Muscle layer of duodenum (tissue), 2 donors: ENCODE measurements at regions not wholly inside any gene's neighbourhood (a gene's known extent, or its start where the extent isn't known, plus 50 kb on each side); places are given as distances from the start of the nearest gene placed in this dataset.

Experiments
- H3K27ac ChIP-seq: one replicate; pipeline ENCODE4 v1.7.0; 2013; ENCODE audit warnings: mild to moderate bottlenecking, low read length
- H3K27me3 ChIP-seq: one replicate; pipeline ENCODE4 v1.7.0; 2013; ENCODE audit warnings: low read depth, mild to moderate bottlenecking, control low read depth, low read length
- H3K36me3 ChIP-seq, 2 donors: one replicate each; pipeline ENCODE4 v1.7.0; 2013; ENCODE audit warnings: low read length in 2 of 2, control low read depth in 1 of 2, mild to moderate bottlenecking in 1 of 2; ENCODE audit not compliant: insufficient read depth in 2 of 2, control insufficient read depth in 1 of 2
- H3K4me1 ChIP-seq, 2 donors: one replicate each; pipeline ENCODE4 v1.7.0; 2013; ENCODE audit warnings: low read length in 2 of 2, mild to moderate bottlenecking in 2 of 2, control low read depth in 1 of 2, moderate library complexity in 1 of 2; ENCODE audit not compliant: insufficient read depth in 2 of 2, control insufficient read depth in 1 of 2
- H3K4me3 ChIP-seq, 2 donors: one replicate each; pipeline ENCODE4 v1.7.0; 2013; ENCODE audit warnings: low read length in 2 of 2, low read depth in 1 of 2, mild to moderate bottlenecking in 1 of 2
- H3K9me3 ChIP-seq, 2 donors: one replicate each; pipeline ENCODE4 v1.7.0; 2013; ENCODE audit warnings: low read length in 2 of 2, control low read depth in 1 of 2, mild to moderate bottlenecking in 1 of 2; ENCODE audit not compliant: control insufficient read depth in 1 of 2
- donor health status: healthy.

DNA sequence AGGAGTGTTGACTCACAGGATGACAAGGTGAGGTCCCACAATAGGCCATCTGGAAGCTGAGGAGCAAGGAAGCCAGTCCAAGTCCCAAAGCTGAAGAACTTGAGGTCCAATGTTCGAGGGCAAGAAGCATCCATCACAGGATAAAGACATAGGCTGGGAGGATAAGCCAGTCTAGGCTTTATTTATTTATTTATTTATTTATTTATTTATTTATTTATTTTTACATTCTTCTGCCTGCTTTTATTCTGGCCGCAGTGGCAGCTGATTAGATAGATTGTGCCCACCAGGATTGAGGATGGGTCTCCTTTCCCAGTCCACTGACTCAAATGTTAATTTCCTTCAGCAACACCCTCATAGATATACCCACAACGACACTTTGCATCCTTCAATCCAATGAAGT is 472.2 kb upstream of the DPPA4 start:
- H3K4me1 ChIP-seq, result no peaks in the 10 kb centered on the region
- no peaks in the 10 kb centered on the region for H3K27me3 ChIP-seq
- no peaks in the 10 kb centered on the region for H3K36me3 ChIP-seq
- H3K9me3 ChIP-seq, result no peaks in the 10 kb centered on the region
- no peak overlapping the region for H3K4me3 ChIP-seq
- no peak overlapping the region for H3K27ac ChIP-seq

DNA sequence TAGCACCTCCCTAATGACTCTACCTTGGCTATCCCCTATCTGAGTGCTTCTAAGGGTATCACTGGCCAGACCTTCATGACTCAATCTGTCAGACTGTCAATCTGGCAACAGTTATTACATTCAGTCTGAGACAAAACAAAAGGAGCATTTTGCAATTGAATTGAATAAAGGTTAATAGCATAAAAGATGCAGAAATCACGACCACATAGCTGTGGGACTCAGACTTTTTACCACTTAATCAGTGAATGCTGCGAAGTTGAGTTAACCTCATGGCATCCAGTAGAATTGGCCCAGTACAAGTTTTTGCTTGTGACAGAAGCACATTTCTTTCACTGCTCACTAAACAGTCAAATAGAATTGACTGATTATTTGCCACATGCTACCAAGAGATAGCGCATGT is 480.7 kb upstream of the DPPA4 start:
- Histone ChIP-seq H3K27ac (no peak overlapping the region), H3K27me3 (no peaks in the 10 kb centered on the region), H3K4me1 (no peaks in the 10 kb centered on the region), H3K36me3 (no peaks in the 10 kb centered on the region), H3K4me3 (no peak overlapping the region), H3K9me3 (no peaks in the 10 kb centered on the region)

GRCh38 chr3:109819734-109820133 is 482.4 kb upstream of the DPPA4 start:
- H3K27me3 ChIP-seq, result no peaks in the 10 kb centered on the region
- no peaks in the 10 kb centered on the region for H3K36me3 ChIP-seq
- no peak overlapping the region for H3K27ac ChIP-seq
- H3K4me1 ChIP-seq, result no peaks in the 10 kb centered on the region
- no peaks in the 10 kb centered on the region for H3K9me3 ChIP-seq
- H3K4me3 ChIP-seq, result no peak overlapping the region

DNA sequence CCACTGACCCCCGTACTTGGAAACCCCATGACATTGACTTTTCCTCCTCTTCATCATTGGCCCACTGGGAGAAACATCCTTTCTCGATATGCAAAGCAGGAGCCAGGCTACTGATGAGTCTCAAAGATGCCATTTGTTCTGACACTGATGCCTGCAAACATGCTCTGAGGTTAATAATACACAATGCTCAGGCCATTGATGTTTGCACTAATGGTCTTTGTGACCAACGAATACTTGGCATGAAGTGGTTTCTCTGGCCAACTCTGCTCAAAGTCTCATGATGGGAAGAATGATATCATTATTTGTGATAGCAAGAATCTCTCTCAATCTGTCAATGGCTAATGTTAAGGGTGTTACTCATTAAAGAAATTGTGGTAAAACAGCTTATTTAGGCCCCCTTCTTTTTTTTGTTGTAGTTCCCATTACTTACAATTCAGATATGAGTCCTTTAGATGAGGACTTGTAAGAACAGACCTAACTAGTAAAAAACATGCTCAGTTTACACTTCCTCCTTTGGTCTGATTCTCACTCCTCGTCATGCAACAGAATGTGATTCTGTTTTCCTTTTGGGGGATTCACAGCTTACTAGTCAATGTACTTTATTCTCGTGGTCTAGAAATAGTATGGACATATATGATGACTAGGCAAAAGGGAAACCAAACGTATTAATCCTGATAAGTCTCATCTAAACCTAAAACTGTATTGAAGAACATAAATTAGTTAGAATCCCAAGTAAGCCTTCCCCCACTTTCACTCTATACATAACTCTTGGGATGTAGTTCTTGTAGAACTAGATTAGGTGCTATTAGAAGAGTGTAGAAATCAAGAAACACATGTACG is 488.8 kb upstream of the DPPA4 start:
- no peaks in the 10 kb centered on the region for H3K36me3 ChIP-seq
- H3K4me1 ChIP-seq, result no peaks in the 10 kb centered on the region
- H3K27ac ChIP-seq, result no peak overlapping the region
- no peak overlapping the region for H3K4me3 ChIP-seq
- no peaks in the 10 kb centered on the region for H3K9me3 ChIP-seq
- no peaks in the 10 kb centered on the region for H3K27me3 ChIP-seq

- Histone ChIP-seq H3K4me1 (no peaks in the 10 kb centered on the region), H3K36me3 (no peaks in the 10 kb centered on the region), H3K27me3 (no peaks in the 10 kb centered on the region), H3K4me3 (no peak overlapping the region), H3K9me3 (no peaks in the 10 kb centered on the region), H3K27ac (no peak overlapping the region)
These were observed 494.1 kb upstream of the DPPA4 start for GRCh38 chr3:109831403-109831802.

GRCh38 chr3:109835958-109836357 is 498.6 kb upstream of the DPPA4 start:
- Histone ChIP-seq H3K27me3 (no peaks in the 10 kb centered on the region), H3K4me3 (no peak overlapping the region), H3K27ac (no peak overlapping the region), H3K36me3 (no peaks in the 10 kb centered on the region), H3K4me1 (no peaks in the 10 kb centered on the region), H3K9me3 (no peaks in the 10 kb centered on the region)

- Histone ChIP-seq H3K4me1 (no peaks in the 10 kb centered on the region), H3K9me3 (peaks cover 5 to 13% of the 10 kb centered on the region in 2 donors), H3K36me3 (no peaks in the 10 kb centered on the region), H3K27ac (no peak overlapping the region), H3K4me3 (no peak overlapping the region), H3K27me3 (no peaks in the 10 kb centered on the region)
These were observed 514.5 kb upstream of the DPPA4 start for GRCh38 chr3:109851854-109852253.

DNA sequence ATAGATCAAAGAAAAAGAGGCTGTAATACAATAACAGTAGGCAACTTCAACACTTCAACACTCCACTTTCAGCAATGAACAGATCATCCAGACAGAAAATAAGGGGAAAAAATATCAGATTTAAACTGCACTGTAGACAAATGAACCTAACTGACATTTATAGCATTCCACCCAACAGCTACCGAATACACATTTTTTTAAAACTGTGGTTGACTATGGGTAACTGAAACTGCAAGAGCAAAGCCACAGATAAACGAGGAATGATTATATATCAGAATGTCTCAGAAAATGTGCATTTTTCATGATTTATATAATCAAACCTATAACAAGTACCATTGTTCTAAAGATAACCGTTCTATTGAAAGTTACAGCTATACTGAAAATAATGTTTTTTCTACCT is 514.9 kb upstream of the DPPA4 start:
- H3K27ac ChIP-seq, result no peak overlapping the region
- no peaks in the 10 kb centered on the region for H3K4me1 ChIP-seq
- H3K9me3 ChIP-seq, result peaks cover 5 to 13% of the 10 kb centered on the region in 2 donors
- H3K27me3 ChIP-seq, result no peaks in the 10 kb centered on the region
- H3K36me3 ChIP-seq, result no peaks in the 10 kb centered on the region
- H3K4me3 ChIP-seq, result no peak overlapping the region

GRCh38 chr3:109853077-109853731 is 515.9 kb upstream of the DPPA4 start:
- Histone ChIP-seq H3K9me3 (peaks cover 5 to 13% of the 10 kb centered on the region in 2 donors), H3K27ac (no peak overlapping the region), H3K27me3 (no peaks in the 10 kb centered on the region), H3K4me1 (no peaks in the 10 kb centered on the region), H3K4me3 (no peak overlapping the region), H3K36me3 (no peaks in the 10 kb centered on the region)

DNA sequence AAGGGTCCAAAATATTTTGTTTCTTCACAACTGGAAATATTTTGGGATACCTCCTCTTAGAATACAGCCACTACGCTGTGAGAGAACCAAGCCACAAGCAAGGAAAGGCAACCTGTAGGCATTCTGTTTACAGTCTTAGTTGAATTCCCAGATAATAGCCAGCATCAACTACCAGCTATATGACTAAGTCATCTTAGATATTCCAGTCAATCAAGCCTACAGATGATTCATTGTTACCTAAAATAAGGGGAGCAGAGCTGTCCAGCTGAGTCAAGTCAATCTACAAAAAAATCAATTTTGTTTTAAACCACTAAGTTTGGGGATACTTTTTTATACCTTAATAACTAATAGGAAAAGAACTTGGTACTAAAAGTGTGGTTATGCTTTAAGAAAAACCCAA is 526.4 kb upstream of the DPPA4 start:
- H3K4me3 ChIP-seq, result no peak overlapping the region
- peaks cover 0 to 2% of the 10 kb centered on the region in 2 donors for H3K9me3 ChIP-seq
- H3K4me1 ChIP-seq, result no peaks in the 10 kb centered on the region
- H3K27ac ChIP-seq, result no peak overlapping the region
- no peaks in the 10 kb centered on the region for H3K27me3 ChIP-seq
- no peaks in the 10 kb centered on the region for H3K36me3 ChIP-seq

DNA sequence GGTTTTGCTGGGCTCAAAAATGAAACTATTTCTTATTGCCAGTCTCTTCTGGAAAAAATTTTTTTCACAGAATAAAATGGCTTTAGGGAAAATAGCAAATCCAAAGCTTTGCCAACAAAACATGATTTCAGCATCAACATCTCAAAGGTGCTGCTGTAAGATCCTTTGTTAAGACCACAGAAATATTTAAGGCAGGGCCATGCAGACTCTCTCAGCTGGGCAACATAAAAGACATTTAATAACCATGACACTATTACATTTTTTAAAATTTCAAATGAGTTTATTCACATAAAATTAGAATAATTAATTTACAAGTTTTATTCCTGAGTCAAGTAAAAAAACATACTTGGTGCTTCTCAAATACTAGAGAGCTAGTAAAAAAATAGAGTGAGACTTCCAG is 527.1 kb upstream of the DPPA4 start:
- no peaks in the 10 kb centered on the region for H3K36me3 ChIP-seq
- H3K4me3 ChIP-seq, result no peak overlapping the region
- no peaks in the 10 kb centered on the region for H3K27me3 ChIP-seq

More for the DNA sequence above, 527.1 kb upstream of the DPPA4 start:
- H3K4me1 ChIP-seq, result no peaks in the 10 kb centered on the region
- no peak overlapping the region for H3K27ac ChIP-seq
- peaks cover 0 to 2% of the 10 kb centered on the region in 2 donors for H3K9me3 ChIP-seq
